Neural cell (in vitro differentiated cells): ENCODE measurements at regions not wholly inside any gene's neighbourhood (a gene's known extent, or its start where the extent isn't known, plus 50 kb on each side); places are given as distances from the start of the nearest gene placed in this dataset.

ENCODE experiments used
- CTCF ChIP-seq: fragments of 450-650 bp; IDR thresholded peaks from 2 replicates; pipeline ENCODE4 v1.5.1; 2014; ENCODE audit warnings: antibody characterized with exemption, mild to moderate bottlenecking, moderate library complexity; ENCODE audit not compliant: poor library complexity, severe bottlenecking
- EP300 ChIP-seq: fragments of 450-650 bp; conservative IDR thresholded peaks from 2 replicates; pipeline ENCODE4 v1.6.1; 2014; ENCODE audit warnings: antibody characterized with exemption, mild to moderate bottlenecking, moderate library complexity; ENCODE audit not compliant: poor library complexity, severe bottlenecking
- MXI1 ChIP-seq: fragments of 450-650 bp; conservative IDR thresholded peaks from 2 replicates; pipeline ENCODE4 v1.6.1; 2014; ENCODE audit warnings: antibody characterized with exemption, mild to moderate bottlenecking; ENCODE audit not compliant: poor library complexity, severe bottlenecking
- POLR2AphosphoS5 ChIP-seq: IDR thresholded peaks from 2 replicates; pipeline ENCODE4 v1.6.1; 2012
- TAF1 ChIP-seq: IDR thresholded peaks from 2 replicates; pipeline ENCODE4 v1.6.1; 2012; ENCODE audit warnings: low read depth

- no peak for TF ChIP-seq TAF1
- TF ChIP-seq EP300, result no peak
- no peak for TF ChIP-seq POLR2AphosphoS5
- TF ChIP-seq MXI1, result no peak
- no peak for TF ChIP-seq CTCF
Observed at GRCh38 chr14:61948376-61948775, 186.2 kb downstream of the SNAPC1 start.
